HG03565 (cell line): ENCODE measurements at regions not wholly inside any gene's neighbourhood (a gene's known extent, or its start where the extent isn't known, plus 50 kb on each side); places are given as distances from the start of the nearest gene placed in this dataset.
"Not testable (repeated sequence)": the region's sequence is repeated elsewhere in the genome, so short reads cannot be mapped to it uniquely, and the experiment has no call there.

Experiments
- ATAC-seq: cut with Tn5 transposase; IDR thresholded peaks from one replicate; pipeline ENCODE4 v1.9.1; 2021; ENCODE audit warnings: mild to moderate bottlenecking, moderate library complexity; ENCODE audit not compliant: unreplicated experiment

DNA sequence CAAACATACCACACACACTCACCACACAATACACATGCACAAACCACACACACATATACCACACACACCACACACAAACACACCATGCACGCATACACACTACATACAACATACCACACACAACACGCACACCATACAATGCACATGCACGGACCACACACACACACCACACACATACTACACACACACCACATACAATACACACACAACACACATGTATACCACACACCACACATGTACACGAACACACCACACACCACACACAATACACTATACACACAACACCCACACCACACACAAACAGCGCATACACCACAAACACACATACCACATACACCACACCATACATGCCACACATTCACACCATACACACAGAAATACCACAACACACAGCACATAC, 480.3 kb downstream of the DIRAS2 start:
- ATAC-seq: no peak

GRCh38 chr9:90162819-90163218, 479.8 kb downstream of the DIRAS2 start:
- no peak for ATAC-seq

DNA sequence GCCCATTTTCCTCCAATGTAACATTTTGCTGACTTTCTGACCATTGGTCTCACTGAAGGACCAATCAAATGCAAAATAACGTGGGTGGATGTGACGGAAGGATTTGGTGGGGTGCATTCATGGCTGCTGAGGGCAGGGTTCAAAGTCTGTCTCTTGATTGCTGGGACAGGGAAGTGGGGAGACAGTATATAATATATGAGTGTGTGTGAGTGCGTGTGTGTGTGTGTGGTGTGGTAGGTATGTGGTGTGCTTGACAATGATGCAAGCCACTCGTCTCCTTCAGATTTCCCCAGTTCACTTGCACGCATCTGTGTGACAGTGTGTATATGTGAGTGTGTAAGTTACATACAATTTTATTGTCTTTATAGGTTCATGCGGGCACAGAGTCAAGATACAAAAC, 477.3 kb downstream of the DIRAS2 start:
- ATAC-seq: no peak

DNA sequence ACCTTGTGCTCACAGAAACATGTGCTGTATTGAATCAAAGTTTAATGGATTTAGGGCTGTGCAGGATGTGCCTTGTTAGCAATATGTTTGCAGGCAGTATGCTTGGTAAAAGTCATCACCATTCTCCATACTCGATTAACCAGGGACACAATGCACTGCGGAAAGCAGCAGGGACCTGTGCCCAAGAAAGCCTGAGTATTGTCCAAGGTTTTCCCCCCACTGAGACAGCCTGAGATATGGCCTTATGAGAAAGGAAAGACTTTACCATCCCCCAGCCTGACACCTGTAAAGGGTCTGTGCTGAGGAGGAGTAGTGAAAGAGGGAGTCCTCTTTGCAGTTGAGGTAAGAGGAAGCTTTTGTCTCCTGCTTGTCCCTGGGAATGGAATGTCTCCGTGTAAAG, 476.2 kb downstream of the DIRAS2 start:
- ATAC-seq: not testable (repeated sequence)

GRCh38 chr9:90167914-90168313, 474.7 kb downstream of the DIRAS2 start:
- ATAC-seq: no peak

DNA sequence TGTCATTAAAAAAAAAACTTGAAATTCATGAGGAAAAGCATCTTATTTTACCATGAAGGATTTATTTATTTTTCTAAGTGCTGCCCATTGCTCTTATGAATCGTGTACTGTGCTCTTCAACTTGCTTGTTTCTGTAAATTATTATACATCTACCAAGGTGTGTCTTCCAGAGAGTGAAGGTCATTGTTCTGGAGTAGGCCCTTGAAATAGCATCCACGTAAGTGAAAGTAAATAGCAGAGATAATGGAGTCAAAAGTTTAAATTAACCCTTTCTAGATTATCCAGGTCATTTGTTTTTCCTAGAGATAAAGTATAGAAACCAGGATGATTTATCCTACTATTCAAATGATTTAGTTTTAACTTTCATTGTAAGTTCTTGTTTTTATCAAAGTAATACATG, 473.1 kb downstream of the DIRAS2 start:
- no peak for ATAC-seq

- ATAC-seq: not testable (repeated sequence)
Measured at GRCh38 chr9:90173935-90174334, 468.7 kb downstream of the DIRAS2 start.

- not testable (repeated sequence) for ATAC-seq
Measured at GRCh38 chr9:90174346-90174745, 468.3 kb downstream of the DIRAS2 start.

- no peak for ATAC-seq
Measured at GRCh38 chr9:90175257-90175656, 467.4 kb downstream of the DIRAS2 start.

DNA sequence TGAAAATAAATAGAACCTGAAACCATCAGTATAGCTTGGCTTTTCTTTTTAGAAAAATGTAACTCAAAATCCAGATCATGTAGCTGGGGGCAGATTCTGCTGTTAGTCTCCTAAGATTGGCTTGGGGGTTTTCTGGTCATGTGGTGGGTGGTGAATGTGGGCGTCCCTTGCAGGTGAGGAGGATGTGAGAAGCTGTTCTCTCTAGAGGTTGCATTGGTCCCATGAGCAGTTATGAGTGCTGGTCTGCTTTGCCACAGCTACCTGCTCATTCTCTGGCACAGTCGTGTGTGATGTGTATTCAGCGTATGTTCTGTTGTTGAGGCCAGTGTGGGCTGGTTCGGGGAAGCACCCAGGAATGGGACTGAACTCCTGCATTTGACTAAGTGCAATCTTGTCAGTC, 466.8 kb downstream of the DIRAS2 start:
- no peak for ATAC-seq

DNA sequence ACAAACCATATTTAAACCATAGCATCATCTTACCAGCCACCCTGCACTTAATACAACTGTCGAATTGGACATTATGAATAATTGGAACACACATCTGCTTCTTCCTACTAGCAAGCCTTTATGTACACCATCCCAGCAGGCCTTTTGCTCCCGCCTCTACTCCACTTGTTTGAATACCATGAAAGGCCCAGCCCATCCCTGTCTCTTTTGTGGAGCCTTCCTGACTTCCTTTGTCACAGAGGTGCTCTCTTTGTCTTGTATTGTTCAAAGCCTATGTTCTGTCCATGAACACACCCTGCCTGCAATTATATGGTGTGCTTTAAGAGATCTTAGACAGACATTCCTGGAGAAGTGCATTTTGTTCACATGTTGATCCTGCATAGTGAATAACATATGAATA, 465.7 kb downstream of the DIRAS2 start:
- ATAC-seq: no peak

DNA sequence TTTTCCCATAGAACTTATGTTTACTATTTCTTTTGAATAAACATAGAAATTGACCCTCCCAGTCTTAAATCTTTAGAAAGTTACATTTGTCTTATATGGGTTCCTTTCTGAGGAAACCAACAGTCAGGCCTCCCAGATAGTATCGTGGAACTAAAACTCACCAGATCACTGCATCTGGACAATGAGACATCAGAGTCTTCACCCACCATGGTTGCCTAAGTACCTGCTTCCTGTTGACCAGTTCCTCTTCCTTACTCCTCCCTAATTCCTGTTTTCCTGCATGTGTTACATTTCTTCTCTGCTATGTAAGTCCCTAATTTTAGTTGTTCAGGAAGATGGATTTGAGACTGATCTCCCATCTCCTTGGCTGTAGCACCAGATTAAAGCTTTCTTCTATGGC, 462.2 kb downstream of the DIRAS2 start:
- no peak for ATAC-seq

GRCh38 chr9:90188656-90189055, 454.0 kb downstream of the DIRAS2 start:
- ATAC-seq: no peak

DNA sequence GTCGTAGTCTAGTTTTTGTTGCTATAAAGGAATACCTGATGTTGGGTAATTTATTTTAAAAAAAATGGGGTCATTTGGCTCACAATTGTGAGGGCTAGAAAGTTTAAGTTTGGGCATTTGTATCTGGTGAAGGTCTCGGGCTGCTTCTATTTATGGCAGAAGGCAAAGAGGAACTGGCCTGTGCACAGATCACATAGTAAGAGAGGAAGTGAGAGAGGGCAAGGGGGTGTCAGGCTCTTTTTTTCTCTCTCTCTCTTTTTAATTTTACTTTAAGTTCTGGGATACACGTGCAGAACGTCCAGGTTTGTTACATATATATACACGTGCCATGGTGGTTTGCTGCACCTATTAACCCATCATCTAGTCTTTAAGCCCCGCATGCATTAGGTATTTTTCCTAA, 453.3 kb downstream of the DIRAS2 start:
- ATAC-seq: peak; percentile 69

- ATAC-seq: not testable (repeated sequence)
Measured at GRCh38 chr9:90192465-90192864, 450.2 kb downstream of the DIRAS2 start.

GRCh38 chr9:90198956-90199355, 443.7 kb downstream of the DIRAS2 start:
- no peak for ATAC-seq

- no peak for ATAC-seq
Measured at GRCh38 chr9:90201766-90202165, 440.9 kb downstream of the DIRAS2 start.

GRCh38 chr9:90204128-90204831, 438.3 kb downstream of the DIRAS2 start:
- no peak for ATAC-seq

- ATAC-seq: not testable (repeated sequence)
Measured at GRCh38 chr9:90213045-90213444, 429.6 kb downstream of the DIRAS2 start.

GRCh38 chr9:90219548-90220118, 423.0 kb downstream of the DIRAS2 start:
- ATAC-seq: no peak

DNA sequence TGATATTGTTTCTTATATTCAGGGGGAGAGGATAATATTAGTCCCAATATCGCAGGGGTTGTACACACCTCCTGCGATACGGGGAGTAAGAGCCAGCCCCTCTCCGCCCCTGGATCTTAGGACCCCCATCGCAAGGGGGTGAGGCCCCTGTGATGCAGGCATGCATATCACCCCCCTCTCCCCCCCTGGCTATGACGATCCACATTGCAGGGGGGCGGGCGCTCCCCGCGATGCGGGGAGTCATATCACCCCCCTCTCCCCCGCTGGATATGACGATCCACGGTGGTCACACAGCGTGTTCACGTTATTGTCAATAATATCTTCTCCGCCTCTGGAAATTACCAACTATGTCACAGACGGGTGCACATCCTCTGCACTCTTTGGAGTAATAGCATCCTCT, 420.7 kb downstream of the DIRAS2 start:
- not testable (repeated sequence) for ATAC-seq

GRCh38 chr9:90226839-90227338, 415.7 kb downstream of the DIRAS2 start:
- ATAC-seq: not testable (repeated sequence)

DNA sequence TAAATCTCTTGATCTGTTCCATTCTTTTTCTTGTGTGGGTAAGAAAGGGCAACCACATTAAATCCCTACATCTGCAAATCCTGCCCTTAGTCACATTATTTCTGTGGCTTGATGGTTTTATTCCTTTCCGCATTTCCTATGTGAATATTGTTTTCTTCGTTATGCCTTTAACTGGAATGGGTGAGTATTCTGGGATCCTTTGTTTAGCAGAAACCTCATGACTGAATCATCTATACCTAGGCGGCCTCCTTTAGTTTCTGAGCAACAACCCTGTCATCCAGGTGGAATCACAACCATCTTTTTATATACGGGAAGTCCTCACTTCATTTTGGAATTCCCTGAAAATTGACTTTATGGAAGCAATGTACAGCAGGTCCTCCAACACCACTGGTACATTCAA, 409.5 kb downstream of the DIRAS2 start:
- ATAC-seq: not testable (repeated sequence)
